ENCODE measurements at regions not wholly inside any gene's neighbourhood (a gene's known extent, or its start where the extent isn't known, plus 50 kb on each side); places are given as distances from the start of the nearest gene placed in this dataset.

- no peak overlapping the region for H3K4me3 ChIP-seq (ENCODE audit: low read depth in 1 of 2, low read length in 2 of 2)
- peaks cover 0 to 3% of the 10 kb centered on the region in 2 donors for H3K9me3 ChIP-seq (ENCODE audit: control insufficient read depth in 1 of 2, low read length in 2 of 2)
- H3K27ac ChIP-seq (ENCODE audit: low read depth, low read length) = no peak overlapping the region
- no peaks in the 10 kb centered on the region for H3K36me3 ChIP-seq (ENCODE audit: control insufficient read depth in 1 of 2, insufficient read depth in 2 of 2, low read length in 2 of 2)
- no peak overlapping the region for H3K9ac ChIP-seq (ENCODE audit: low read depth in 1 of 2, low read length in 2 of 2)
- no peaks in the 10 kb centered on the region for H3K27me3 ChIP-seq (ENCODE audit: control insufficient read depth in 1 of 2, insufficient read depth in 2 of 2, low read length in 2 of 2)
- H3K4me1 ChIP-seq (ENCODE audit: control insufficient read depth in 1 of 2, insufficient read depth in 2 of 2, low read length in 2 of 2) = no peaks in the 10 kb centered on the region
Observed at GRCh38 chr13:84940167-84940566, 859.1 kb downstream of the SLITRK6 start.

- Histone ChIP-seq H3K9ac (ENCODE audit: low read depth in 1 of 2, low read length in 2 of 2) (no peak overlapping the region), H3K4me3 (ENCODE audit: low read depth in 1 of 2, low read length in 2 of 2) (peak overlapping the region; percentile 20 to 30)
Observed at GRCh38 chr13:84934911-84935310, 864.3 kb downstream of the SLITRK6 start.

GRCh38 chr13:84933797-84934196 is 865.4 kb downstream of the SLITRK6 start:
- Histone ChIP-seq H3K36me3 (ENCODE audit: control insufficient read depth in 1 of 2, insufficient read depth in 2 of 2, low read length in 2 of 2) (no peaks in the 10 kb centered on the region), H3K4me3 (ENCODE audit: low read depth in 1 of 2, low read length in 2 of 2) (no peak overlapping the region), H3K9me3 (ENCODE audit: control insufficient read depth in 1 of 2, low read length in 2 of 2) (peaks cover 0 to 3% of the 10 kb centered on the region in 2 donors), H3K27ac (ENCODE audit: low read depth, low read length) (no peak overlapping the region), H3K4me1 (ENCODE audit: control insufficient read depth in 1 of 2, insufficient read depth in 2 of 2, low read length in 2 of 2) (no peaks in the 10 kb centered on the region), H3K27me3 (ENCODE audit: control insufficient read depth in 1 of 2, insufficient read depth in 2 of 2, low read length in 2 of 2) (no peaks in the 10 kb centered on the region), H3K9ac (ENCODE audit: low read depth in 1 of 2, low read length in 2 of 2) (no peak overlapping the region)

More at GRCh38 chr13:84934911-84935310, 864.3 kb downstream of the SLITRK6 start:
- H3K9me3 ChIP-seq (ENCODE audit: control insufficient read depth in 1 of 2, low read length in 2 of 2) = peaks cover 0 to 3% of the 10 kb centered on the region in 2 donors
- H3K36me3 ChIP-seq (ENCODE audit: control insufficient read depth in 1 of 2, insufficient read depth in 2 of 2, low read length in 2 of 2) = no peaks in the 10 kb centered on the region
- H3K4me1 ChIP-seq (ENCODE audit: control insufficient read depth in 1 of 2, insufficient read depth in 2 of 2, low read length in 2 of 2) = no peaks in the 10 kb centered on the region
- no peak overlapping the region for H3K27ac ChIP-seq (ENCODE audit: low read depth, low read length)
- H3K27me3 ChIP-seq (ENCODE audit: control insufficient read depth in 1 of 2, insufficient read depth in 2 of 2, low read length in 2 of 2) = no peaks in the 10 kb centered on the region

GRCh38 chr13:84931264-84931663 is 868.0 kb downstream of the SLITRK6 start:
- no peaks in the 10 kb centered on the region for H3K4me1 ChIP-seq (ENCODE audit: control insufficient read depth in 1 of 2, insufficient read depth in 2 of 2, low read length in 2 of 2)
- H3K27ac ChIP-seq (ENCODE audit: low read depth, low read length) = no peak overlapping the region
- H3K27me3 ChIP-seq (ENCODE audit: control insufficient read depth in 1 of 2, insufficient read depth in 2 of 2, low read length in 2 of 2) = no peaks in the 10 kb centered on the region
- peaks cover 0 to 2% of the 10 kb centered on the region in 2 donors for H3K9me3 ChIP-seq (ENCODE audit: control insufficient read depth in 1 of 2, low read length in 2 of 2)
- no peaks in the 10 kb centered on the region for H3K36me3 ChIP-seq (ENCODE audit: control insufficient read depth in 1 of 2, insufficient read depth in 2 of 2, low read length in 2 of 2)
- H3K9ac ChIP-seq (ENCODE audit: low read depth in 1 of 2, low read length in 2 of 2) = no peak overlapping the region
- H3K4me3 ChIP-seq (ENCODE audit: low read depth in 1 of 2, low read length in 2 of 2) = no peak overlapping the region

GRCh38 chr13:84927442-84928169 is 871.6 kb downstream of the SLITRK6 start:
- no peaks in the 10 kb centered on the region for H3K36me3 ChIP-seq (ENCODE audit: control insufficient read depth in 1 of 2, insufficient read depth in 2 of 2, low read length in 2 of 2)
- no peaks in the 10 kb centered on the region for H3K27me3 ChIP-seq (ENCODE audit: control insufficient read depth in 1 of 2, insufficient read depth in 2 of 2, low read length in 2 of 2)
- H3K9me3 ChIP-seq (ENCODE audit: control insufficient read depth in 1 of 2, low read length in 2 of 2) = no peaks in the 10 kb centered on the region
- H3K9ac ChIP-seq (ENCODE audit: low read depth in 1 of 2, low read length in 2 of 2) = no peak overlapping the region
- H3K4me3 ChIP-seq (ENCODE audit: low read depth in 1 of 2, low read length in 2 of 2) = no peak overlapping the region
- no peak overlapping the region for H3K27ac ChIP-seq (ENCODE audit: low read depth, low read length)
- no peaks in the 10 kb centered on the region for H3K4me1 ChIP-seq (ENCODE audit: control insufficient read depth in 1 of 2, insufficient read depth in 2 of 2, low read length in 2 of 2)

- Histone ChIP-seq H3K9me3 (ENCODE audit: control insufficient read depth in 1 of 2, low read length in 2 of 2) (no peaks in the 10 kb centered on the region), H3K9ac (ENCODE audit: low read depth in 1 of 2, low read length in 2 of 2) (no peak overlapping the region), H3K4me3 (ENCODE audit: low read depth in 1 of 2, low read length in 2 of 2) (no peak overlapping the region), H3K27ac (ENCODE audit: low read depth, low read length) (no peak overlapping the region), H3K4me1 (ENCODE audit: control insufficient read depth in 1 of 2, insufficient read depth in 2 of 2, low read length in 2 of 2) (no peaks in the 10 kb centered on the region), H3K27me3 (ENCODE audit: control insufficient read depth in 1 of 2, insufficient read depth in 2 of 2, low read length in 2 of 2) (no peaks in the 10 kb centered on the region), H3K36me3 (ENCODE audit: control insufficient read depth in 1 of 2, insufficient read depth in 2 of 2, low read length in 2 of 2) (no peaks in the 10 kb centered on the region)
Observed at GRCh38 chr13:84925443-84925842, 873.8 kb downstream of the SLITRK6 start.

GRCh38 chr13:84923831-84924230 is 875.4 kb downstream of the SLITRK6 start:
- no peaks in the 10 kb centered on the region for H3K9me3 ChIP-seq (ENCODE audit: control insufficient read depth in 1 of 2, low read length in 2 of 2)
- H3K9ac ChIP-seq (ENCODE audit: low read depth in 1 of 2, low read length in 2 of 2) = no peak overlapping the region

GRCh38 chr13:84917252-84917878 is 881.9 kb downstream of the SLITRK6 start:
- Histone ChIP-seq H3K9ac (ENCODE audit: low read depth in 1 of 2, low read length in 2 of 2) (no peak overlapping the region), H3K4me1 (ENCODE audit: control insufficient read depth in 1 of 2, insufficient read depth in 2 of 2, low read length in 2 of 2) (no peaks in the 10 kb centered on the region), H3K4me3 (ENCODE audit: low read depth in 1 of 2, low read length in 2 of 2) (no peak overlapping the region), H3K27ac (ENCODE audit: low read depth, low read length) (no peak overlapping the region), H3K27me3 (ENCODE audit: control insufficient read depth in 1 of 2, insufficient read depth in 2 of 2, low read length in 2 of 2) (no peaks in the 10 kb centered on the region), H3K9me3 (ENCODE audit: control insufficient read depth in 1 of 2, low read length in 2 of 2) (no peaks in the 10 kb centered on the region), H3K36me3 (ENCODE audit: control insufficient read depth in 1 of 2, insufficient read depth in 2 of 2, low read length in 2 of 2) (no peaks in the 10 kb centered on the region)

More at GRCh38 chr13:84923831-84924230, 875.4 kb downstream of the SLITRK6 start:
- Histone ChIP-seq H3K27ac (ENCODE audit: low read depth, low read length) (no peak overlapping the region), H3K36me3 (ENCODE audit: control insufficient read depth in 1 of 2, insufficient read depth in 2 of 2, low read length in 2 of 2) (no peaks in the 10 kb centered on the region), H3K4me1 (ENCODE audit: control insufficient read depth in 1 of 2, insufficient read depth in 2 of 2, low read length in 2 of 2) (no peaks in the 10 kb centered on the region), H3K4me3 (ENCODE audit: low read depth in 1 of 2, low read length in 2 of 2) (no peak overlapping the region), H3K27me3 (ENCODE audit: control insufficient read depth in 1 of 2, insufficient read depth in 2 of 2, low read length in 2 of 2) (no peaks in the 10 kb centered on the region)

- Histone ChIP-seq H3K9ac (ENCODE audit: low read depth in 1 of 2, low read length in 2 of 2) (no peak overlapping the region), H3K4me1 (ENCODE audit: control insufficient read depth in 1 of 2, insufficient read depth in 2 of 2, low read length in 2 of 2) (no peaks in the 10 kb centered on the region), H3K27me3 (ENCODE audit: control insufficient read depth in 1 of 2, insufficient read depth in 2 of 2, low read length in 2 of 2) (no peaks in the 10 kb centered on the region)
Observed at GRCh38 chr13:84912720-84913119, 886.5 kb downstream of the SLITRK6 start.

GRCh38 chr13:84910423-84910822 is 888.8 kb downstream of the SLITRK6 start:
- Histone ChIP-seq H3K27me3 (ENCODE audit: control insufficient read depth in 1 of 2, insufficient read depth in 2 of 2, low read length in 2 of 2) (no peaks in the 10 kb centered on the region), H3K4me1 (ENCODE audit: control insufficient read depth in 1 of 2, insufficient read depth in 2 of 2, low read length in 2 of 2) (no peaks in the 10 kb centered on the region), H3K36me3 (ENCODE audit: control insufficient read depth in 1 of 2, insufficient read depth in 2 of 2, low read length in 2 of 2) (no peaks in the 10 kb centered on the region), H3K27ac (ENCODE audit: low read depth, low read length) (no peak overlapping the region), H3K9me3 (ENCODE audit: control insufficient read depth in 1 of 2, low read length in 2 of 2) (no peaks in the 10 kb centered on the region), H3K9ac (ENCODE audit: low read depth in 1 of 2, low read length in 2 of 2) (no peak overlapping the region), H3K4me3 (ENCODE audit: low read depth in 1 of 2, low read length in 2 of 2) (no peak overlapping the region)

More at GRCh38 chr13:84912720-84913119, 886.5 kb downstream of the SLITRK6 start:
- Histone ChIP-seq H3K4me3 (ENCODE audit: low read depth in 1 of 2, low read length in 2 of 2) (no peak overlapping the region), H3K27ac (ENCODE audit: low read depth, low read length) (no peak overlapping the region), H3K36me3 (ENCODE audit: control insufficient read depth in 1 of 2, insufficient read depth in 2 of 2, low read length in 2 of 2) (no peaks in the 10 kb centered on the region), H3K9me3 (ENCODE audit: control insufficient read depth in 1 of 2, low read length in 2 of 2) (no peaks in the 10 kb centered on the region)

All from duodenal mucosa (tissue), 2 donors.